COLO668 (cell line): ENCODE measurements at regions not wholly inside any gene's neighbourhood (a gene's known extent, or its start where the extent isn't known, plus 50 kb on each side); places are given as distances from the start of the nearest gene placed in this dataset.
"Not testable (repeated sequence)": the region's sequence is repeated elsewhere in the genome, so short reads cannot be mapped to it uniquely, and the experiment has no call there.

ENCODE experiments used
- DNase-seq: peaks from one replicate; lab custom pipeline; 2025; ENCODE audit not compliant: unreplicated experiment; lab: John Stamatoyannopoulos, UW

DNA sequence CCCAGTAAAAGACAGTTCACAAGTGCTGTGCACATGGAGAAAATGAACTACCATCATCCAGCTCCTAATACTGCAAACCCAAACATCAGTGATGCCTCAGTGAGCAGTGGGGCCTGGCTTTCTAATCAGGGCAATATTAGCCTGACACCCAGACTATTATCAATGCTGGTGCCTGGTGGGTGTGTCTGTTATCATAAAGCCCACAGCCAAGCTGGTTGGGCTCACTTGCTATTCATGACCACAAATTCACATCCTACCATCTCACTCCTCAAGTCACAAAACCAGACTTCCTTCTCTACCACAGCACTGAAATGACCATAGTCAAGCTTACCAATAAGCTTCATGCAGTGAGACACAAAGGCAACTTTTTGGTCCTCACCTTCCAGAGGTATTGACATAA, 180.8 kb upstream of the PLN start:
- no peak for DNase-seq

DNA sequence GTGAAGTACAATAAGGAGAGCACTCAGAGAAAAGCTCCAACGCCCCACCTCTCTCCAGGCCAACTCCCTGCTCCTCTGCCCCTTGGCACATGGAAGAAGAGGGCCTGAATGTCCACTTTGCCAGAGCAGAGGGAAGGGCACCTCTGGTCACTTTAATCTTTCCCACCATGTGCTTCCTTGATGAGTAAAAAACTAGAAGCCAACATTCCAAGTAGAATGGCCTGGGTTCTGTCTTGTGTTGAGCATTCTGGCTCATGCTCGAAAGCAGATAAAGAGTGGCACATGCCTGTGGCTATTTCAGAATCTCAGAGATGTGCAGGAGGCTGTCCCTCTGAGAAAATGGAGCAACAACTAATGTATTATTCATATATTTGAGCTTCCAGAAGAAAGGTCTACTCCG, 177.4 kb upstream of the PLN start:
- DNase-seq = no peak

DNA sequence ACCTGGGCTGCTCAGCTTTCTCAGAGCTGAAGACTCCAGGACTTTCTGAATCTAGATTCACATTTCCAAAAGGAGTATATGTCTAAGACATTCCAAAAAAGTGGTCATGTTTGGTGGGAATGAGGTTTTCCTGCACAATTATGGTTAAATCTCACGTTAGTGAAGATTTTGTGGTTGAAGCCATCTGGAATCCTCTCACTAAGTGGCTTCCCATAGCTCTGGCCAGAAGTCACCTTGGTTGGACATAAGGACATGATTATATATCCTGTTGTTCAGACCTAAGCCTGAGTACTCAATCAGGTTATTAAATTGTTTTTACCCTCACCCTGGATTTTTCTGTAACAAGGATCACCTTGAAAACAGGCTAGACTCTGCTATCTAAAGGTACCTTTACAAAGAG, 176.1 kb upstream of the PLN start:
- DNase-seq = no peak

GRCh38 chr6:118372413-118372812, 175.7 kb upstream of the PLN start:
- peak; percentile 4 for DNase-seq

DNA sequence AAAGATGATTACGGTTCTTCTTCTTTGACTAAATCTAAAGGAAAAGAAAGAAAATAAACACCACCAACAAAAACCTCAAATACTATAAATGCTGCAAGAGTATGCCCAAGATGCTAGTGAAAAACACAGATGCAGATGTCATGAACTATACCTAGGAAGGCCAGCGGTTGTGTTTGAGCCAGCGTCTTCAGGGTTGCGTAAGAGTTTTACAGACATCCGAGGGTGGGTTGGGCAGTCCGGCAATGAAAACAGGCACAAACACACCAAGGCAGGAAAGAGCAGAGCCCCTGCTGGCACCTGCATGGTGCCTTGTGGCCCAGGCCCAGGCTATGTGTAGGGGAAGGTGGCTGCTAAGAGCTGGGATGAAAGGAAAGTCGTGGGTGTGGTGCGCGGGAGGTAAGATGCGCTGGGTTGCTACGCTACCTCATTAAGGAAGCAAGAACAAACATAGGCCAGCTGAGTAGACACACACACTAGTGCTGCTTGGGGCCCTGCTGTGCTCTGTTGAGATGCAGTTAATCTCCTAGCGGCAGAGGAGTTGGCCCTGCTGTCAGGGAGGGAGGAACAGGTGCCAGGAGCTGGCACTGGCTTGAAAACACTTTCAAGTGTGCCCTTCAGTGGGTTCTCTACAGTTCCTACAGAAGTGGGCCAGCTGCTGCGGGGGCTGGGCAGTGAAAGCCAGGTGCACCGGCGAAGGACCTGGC, 170.2 kb upstream of the PLN start:
- DNase-seq = peak; percentile 88

- DNase-seq = not testable (repeated sequence)
These were observed 167.5 kb upstream of the PLN start for GRCh38 chr6:118380620-118381019.

DNA sequence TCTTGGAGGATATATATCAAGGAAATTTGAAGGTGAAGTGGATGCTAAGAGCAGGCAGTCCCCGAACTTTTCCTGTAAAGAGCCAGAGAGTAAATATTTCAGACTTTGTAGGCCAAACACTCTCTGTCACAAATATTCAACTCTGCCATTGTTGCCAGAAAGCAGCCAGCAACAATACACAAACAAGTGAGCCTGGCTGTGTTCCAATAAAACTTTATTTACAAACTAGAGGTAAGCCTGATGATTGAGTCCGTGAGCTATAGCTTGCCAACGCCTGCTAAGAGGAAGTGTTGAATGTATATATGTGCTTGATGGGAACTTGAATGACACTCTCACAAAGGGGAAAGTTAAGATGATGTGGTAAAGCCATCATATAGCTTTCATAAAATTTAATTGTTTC, 166.0 kb upstream of the PLN start:
- DNase-seq = no peak

DNA sequence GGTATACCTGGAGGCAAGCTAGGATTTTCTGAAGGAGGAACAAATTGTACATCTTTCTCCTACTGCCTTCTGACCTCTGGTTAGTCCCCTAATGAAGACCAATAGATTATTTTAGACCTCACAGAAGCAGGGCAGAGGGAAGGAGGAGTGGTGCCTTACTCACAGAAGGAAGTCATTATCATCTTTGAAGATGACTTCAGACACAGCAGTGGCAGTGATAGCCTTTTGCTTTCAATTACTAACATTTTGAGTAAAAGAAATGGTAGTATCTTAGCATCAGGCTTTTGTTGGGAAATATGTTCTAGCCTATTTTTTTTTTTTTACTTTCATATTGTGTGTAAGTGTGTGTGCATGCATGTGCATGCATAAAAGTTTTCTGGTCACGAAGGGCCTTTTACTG, 164.2 kb upstream of the PLN start:
- no peak for DNase-seq

DNA sequence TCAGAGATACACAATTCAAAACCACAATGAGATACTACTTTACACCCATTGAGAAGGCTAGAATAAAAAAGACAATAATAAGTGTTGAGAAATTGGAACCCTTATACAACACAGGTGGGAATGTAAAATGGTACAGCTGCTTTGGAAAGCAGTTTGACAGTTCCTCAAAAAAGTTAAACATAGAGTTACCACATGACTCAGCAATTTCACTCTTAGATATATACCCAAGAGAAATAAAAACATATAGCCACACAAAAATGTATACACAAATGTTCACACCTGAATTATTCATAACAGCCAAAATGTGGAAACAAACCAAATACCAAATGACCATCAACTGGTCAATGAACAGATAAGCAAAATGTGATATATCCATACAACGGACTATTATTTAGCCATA, 161.1 kb upstream of the PLN start:
- no peak for DNase-seq

- peak; percentile 41 for DNase-seq
These were observed 160.0 kb upstream of the PLN start for GRCh38 chr6:118387921-118388701.

- DNase-seq = no peak
These were observed 157.0 kb upstream of the PLN start for GRCh38 chr6:118391086-118391485.

DNA sequence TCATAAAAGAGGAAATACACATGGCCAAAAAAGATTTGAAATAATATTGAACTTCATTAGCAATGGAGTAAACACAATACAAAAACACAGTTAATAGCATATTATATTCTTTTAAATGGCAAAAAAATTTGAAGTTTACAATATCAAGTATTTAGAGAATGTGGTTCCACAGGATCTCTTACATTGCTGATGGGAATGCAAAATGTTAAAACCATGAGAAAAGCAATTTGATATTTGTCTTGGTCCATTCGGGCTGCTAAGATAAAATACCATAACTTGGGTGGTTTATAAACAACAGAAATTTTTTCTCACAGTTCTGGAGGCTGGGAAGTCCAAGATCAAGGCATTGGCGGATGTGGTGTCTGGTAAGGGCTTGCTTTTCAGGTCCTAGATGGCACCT, 154.0 kb upstream of the PLN start:
- DNase-seq = no peak

DNA sequence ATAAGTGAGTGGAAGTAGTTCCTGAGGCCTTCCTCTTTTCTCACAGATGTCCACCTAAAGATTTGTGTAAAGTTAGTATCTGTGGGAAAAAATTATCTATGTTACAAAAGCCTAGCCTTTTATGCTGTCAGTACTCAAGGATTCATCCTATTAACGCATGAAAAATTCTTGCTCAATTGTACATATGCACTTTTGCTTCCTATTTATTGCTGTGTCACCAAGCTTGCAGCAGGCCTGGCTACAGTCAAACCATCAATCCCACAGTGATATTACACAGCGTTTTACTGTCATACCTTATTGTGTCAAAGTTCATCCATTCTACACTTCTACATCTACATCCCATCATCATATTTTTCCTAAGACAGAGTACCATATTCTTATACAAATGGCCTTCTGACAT, 151.1 kb upstream of the PLN start:
- DNase-seq = no peak

DNA sequence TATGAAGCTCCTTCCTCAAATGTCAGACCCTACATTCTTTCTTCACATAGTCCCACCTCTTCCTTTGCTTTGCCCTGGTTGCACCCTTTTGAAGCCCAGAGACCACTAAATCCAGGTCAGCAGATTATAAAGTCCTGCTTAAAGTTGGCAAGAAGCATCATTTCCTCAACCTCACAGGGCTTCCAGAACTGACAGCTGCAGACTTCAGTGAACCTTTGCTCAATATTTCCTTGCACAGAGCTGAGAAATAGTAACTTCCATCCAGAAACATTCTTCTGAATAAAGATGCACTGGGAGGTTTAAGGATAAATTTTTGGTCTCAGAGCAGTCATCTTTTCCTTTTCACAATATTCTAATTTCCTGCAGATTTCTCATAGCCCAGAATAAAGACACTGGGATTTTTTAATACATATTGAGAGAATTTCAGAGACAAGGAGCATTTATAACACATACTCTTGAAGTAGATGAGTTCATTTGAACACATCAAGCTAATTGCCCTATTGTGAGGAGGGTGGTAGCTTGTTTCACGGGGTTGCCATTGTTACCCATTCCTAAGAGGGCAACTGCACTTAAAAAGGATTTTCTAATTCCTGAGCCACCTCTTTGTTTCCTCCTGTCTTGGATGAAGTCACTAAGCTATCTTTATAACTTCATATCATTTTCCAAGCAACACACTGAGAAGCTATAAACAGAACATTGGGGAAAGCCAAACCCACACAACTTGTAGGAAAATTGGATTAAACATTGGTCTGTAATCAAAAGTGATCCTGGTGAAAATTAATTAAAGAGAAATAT, 150.2 kb upstream of the PLN start:
- DNase-seq = no peak

- DNase-seq = no peak
These were observed 148.0 kb upstream of the PLN start for GRCh38 chr6:118400098-118400497.

DNA sequence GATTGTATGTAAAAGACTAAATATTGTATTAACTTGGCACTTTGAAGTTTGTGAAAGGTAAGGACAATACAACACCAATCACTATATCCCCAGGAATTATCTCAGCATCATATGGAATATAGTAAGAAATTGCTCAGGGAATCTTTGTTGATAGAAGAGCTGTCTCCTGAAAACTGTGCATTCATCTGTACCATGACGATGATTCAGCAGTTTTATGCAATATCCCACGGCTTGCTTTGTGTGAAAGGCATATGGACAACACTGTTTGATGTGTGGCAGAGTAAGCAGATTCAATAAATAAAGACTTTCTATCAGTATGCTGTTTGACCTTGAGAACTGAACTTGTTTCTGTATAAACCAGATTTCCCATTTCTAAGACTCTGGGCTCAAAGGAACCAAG, 147.5 kb upstream of the PLN start:
- DNase-seq = no peak

DNA sequence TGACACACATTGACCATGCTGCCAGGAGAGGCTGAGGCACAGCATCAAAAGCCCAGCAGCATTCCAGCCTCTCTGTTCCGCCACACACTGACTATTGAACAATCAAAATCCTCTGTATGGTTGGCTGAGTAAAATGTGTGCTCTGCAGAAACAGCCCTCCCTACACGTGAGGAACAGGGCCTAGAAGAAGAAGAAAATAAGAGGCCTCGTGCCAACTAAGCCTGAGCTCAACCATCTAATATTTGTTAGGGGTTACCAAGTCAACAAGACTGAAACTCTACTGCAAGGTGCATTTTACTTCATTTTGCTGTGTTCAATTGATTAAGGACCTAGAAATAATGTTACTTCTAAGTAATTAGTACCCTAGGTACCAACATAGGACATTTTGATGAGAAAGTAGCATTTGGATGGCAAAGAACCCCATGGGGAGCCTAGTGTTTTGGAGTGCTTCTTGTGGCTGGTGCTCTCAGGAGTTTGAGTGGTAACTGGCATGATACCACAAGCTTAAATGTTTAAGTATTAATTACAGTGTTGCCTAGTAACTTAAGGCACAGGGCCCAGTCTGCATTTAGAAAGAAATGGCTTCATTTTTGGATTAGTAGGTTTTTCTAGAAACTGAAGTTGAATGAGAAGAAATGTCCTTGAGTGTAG, 146.6 kb upstream of the PLN start:
- DNase-seq = no peak

DNA sequence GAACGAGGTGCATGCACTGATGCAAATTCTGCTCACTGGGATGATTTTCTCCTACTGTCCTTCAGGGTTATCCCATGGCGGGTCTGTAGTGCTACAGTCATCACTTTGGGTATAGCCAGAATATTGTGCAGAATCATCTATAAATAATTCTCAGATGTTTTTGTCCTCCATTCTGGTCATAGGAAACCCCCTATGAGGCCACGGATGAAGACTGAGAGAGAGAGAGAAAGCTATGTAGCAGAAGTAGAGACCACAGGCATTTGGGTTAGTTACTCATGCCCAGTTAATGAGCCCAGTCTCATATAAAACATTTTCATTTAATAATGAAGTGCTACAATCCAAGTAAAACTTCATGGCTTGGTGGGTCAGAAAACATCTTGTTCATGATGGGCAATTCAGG, 145.1 kb upstream of the PLN start:
- no peak for DNase-seq

DNA sequence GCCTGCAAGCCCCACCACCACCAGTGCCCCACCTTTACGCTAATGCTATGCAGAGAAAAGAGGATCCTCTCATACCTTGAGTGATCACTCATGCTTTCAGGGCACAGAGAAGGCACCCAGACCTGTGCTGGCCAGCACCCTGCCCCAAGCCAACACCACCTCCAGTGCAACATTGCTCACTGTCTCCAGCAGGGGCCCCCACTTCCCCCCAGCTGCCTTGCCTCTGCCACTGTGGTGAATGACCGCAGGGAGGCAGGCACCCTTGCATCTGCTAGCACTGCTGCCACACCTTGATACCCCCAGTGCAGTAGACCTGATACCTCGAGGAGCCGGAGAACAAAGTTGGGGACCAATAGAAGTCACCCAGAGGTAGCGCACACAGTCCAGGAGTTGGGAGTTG, 139.2 kb upstream of the PLN start:
- no peak for DNase-seq

- no peak for DNase-seq
These were observed 138.1 kb upstream of the PLN start for GRCh38 chr6:118410001-118410400.
